Effector CD8-positive, alpha-beta T cell (primary cell): ENCODE measurements at regions not wholly inside any gene's neighbourhood (a gene's known extent, or its start where the extent isn't known, plus 50 kb on each side); places are given as distances from the start of the nearest gene placed in this dataset.

Experiments
- DNase-seq: peaks from one replicate; lab custom pipeline; 2025; lab: John Stamatoyannopoulos, UW

- no peak for DNase-seq
Observed at GRCh38 chr10:90403211-90404000, 454.4 kb downstream of the HTR7 start.

GRCh38 chr10:90407131-90407530, 450.7 kb downstream of the HTR7 start:
- no peak for DNase-seq

- DNase-seq = no peak
Observed at GRCh38 chr10:90407851-90408250, 450.0 kb downstream of the HTR7 start.

GRCh38 chr10:90412582-90412981, 445.3 kb downstream of the HTR7 start:
- DNase-seq = no peak

- DNase-seq = no peak
Observed at GRCh38 chr10:90413196-90413595, 444.6 kb downstream of the HTR7 start.

DNA sequence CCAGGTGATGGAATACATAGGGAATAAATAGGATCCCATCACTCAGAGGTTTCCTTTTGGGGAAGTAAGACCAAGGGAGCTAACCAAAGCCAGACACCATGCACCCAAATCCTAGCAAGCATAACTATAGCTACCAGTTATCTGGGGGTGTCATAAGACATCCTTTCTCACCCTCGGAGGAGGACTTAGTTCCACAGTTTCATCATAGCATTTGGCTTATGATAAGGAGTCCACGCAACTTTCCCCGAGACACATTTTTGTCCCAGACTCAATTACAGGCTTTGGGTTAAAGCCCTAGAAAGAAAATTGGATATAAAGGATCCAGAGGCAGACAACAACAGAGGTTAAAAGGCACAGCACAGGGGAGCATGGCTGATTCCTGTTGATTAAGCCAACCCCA, 442.9 kb downstream of the HTR7 start:
- DNase-seq = no peak

GRCh38 chr10:90417029-90417428, 440.8 kb downstream of the HTR7 start:
- no peak for DNase-seq

GRCh38 chr10:90417476-90418210, 440.2 kb downstream of the HTR7 start:
- no peak for DNase-seq

DNA sequence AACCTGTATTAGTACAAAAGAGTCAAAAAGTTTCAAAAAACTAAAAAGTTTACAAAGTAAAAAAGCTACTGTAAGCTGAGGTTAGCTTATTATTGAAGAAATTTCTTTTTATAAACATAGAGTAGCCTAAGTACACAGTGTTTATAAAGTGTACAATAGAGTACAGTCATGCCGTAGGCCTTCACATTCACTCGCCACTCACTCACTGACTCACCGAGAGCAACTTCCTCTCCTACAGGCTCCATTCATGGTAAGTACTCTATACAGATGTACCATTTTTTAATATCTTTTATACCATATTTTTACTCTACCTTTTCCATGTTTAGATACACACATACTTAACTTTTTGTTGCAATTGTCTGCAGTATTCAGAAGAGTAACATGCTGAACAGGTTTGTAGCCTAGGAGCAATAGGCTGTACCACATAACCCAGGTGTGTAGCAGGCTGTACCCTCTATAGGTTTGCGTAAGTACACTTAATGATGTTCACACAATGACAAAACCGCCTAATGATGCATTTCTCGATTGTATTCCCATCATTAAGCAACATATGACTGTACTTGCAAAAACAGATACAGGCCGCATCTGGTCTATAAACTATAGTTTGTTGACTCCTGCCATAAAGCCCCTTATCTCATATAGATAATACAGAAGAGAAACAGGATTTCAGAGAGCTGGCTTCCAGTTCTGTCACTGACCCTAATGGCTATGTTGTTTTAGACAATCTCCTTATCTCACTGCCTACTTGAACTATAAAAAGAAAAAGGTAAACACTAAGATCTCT, 438.8 kb downstream of the HTR7 start:
- DNase-seq = no peak

DNA sequence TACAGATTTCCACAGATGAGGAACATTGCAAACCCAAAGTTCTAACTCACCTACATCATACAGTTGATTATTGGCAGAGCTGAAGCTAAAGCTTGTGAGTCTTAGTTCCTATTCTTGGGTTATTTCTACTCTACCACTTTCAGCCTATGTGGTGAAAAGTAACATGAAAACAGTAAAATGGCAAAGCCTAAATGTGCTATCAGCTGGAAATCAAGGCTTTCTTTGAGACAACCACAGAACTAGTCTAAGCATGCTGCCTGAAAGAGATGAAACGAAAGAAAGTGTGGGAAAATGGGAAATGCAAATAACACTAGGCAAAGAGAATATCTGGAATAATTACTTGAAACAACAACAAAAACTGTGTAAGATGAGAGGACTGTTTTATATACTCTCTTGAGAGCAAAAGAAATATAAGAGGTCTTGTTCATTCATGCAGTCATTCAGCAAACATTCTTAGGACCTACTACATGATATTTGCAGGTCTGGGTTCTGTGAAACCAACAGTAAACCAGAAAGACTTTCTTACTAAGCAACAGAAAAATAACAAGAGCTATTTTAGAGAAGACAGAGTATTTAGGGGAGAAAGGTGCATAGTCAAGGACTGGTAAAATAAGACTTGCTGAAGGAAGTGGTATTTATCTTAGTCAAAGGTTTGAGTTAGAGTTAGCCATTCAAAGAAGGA, 437.1 kb downstream of the HTR7 start:
- no peak for DNase-seq

GRCh38 chr10:90421874-90422273, 436.0 kb downstream of the HTR7 start:
- no peak for DNase-seq

GRCh38 chr10:90424730-90425129, 433.1 kb downstream of the HTR7 start:
- no peak for DNase-seq

GRCh38 chr10:90430186-90430585, 427.7 kb downstream of the HTR7 start:
- DNase-seq = no peak

DNA sequence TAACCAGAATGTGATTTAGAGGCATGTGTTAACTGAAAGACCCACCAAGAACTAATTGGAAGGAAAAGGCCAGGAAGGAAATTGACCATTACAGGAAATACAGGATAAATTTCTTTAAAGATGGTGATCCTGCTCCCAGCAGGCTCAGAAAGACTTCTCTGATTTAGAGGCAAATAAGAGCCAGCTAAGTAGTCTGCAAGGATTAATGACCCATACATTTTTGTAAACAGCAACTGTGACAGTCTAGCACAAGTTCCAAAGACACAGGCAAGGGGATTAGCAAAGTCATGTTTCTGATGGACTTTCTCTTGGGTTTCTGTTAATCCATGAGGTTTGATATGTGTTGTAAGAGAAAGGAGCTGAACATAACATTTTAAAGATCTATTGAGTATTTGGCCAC, 425.0 kb downstream of the HTR7 start:
- no peak for DNase-seq

DNA sequence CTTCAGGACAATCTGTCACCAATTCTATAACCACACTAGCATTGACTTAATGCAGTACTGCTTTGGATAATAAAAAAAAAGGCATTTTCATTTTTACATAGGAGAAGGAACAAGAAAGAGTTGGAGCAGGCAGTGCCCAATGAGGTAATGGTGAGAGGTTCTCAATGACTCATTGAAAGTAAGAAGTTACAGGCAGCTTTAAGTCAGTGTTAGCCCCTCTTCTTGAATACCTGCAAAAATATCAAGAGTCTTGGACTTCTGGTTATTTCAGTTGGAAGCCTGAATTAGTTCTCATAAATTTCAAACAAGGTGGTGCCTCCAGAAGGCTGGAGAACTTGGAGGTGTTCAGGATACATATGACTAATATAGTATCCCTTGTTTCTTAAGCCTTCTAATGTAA, 422.5 kb downstream of the HTR7 start:
- no peak for DNase-seq

GRCh38 chr10:90437452-90437851, 420.4 kb downstream of the HTR7 start:
- no peak for DNase-seq

- DNase-seq = no peak
Observed at GRCh38 chr10:90440870-90441269, 417.0 kb downstream of the HTR7 start.

GRCh38 chr10:90443342-90443741, 414.5 kb downstream of the HTR7 start:
- no peak for DNase-seq

GRCh38 chr10:90447831-90448230, 410.0 kb downstream of the HTR7 start:
- no peak for DNase-seq

GRCh38 chr10:90450797-90451196, 407.0 kb downstream of the HTR7 start:
- no peak for DNase-seq

DNA sequence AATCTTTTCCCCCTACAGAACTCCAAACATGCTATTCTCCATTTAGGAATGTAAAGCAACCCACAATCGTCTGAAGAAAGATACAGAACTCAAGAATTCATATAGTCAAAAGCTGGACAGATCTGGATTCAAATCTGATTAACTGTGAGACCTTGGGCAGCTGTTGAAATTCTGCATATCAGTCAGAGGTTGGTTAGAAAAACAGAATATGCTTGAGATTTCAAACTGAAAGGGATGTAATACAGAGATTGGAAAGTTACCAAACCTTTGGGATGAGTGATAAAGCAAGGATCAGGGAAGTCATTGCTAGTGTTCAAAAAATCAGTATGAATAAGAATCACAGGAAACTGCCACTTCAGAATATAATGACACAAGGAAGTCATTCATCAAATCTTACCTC, 406.6 kb downstream of the HTR7 start:
- DNase-seq = no peak

DNA sequence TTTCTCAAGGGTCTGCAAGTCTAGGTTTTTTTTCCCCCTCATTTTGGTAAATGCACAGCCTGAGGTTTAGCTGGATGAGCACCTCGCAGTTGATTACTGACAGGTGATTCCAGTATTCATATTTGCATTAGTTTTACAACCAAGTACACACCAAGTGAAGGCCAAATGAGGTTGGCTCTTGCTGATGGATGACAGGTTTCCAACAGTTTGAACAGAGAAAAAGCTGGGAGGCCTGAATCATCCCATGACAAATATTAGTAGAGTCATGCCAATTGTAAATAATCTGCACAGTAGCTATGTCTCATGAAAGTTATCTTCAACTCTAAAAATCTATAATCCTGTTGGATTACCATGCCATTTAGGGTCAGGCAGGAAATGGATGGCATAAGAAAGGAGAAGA, 399.8 kb downstream of the HTR7 start:
- DNase-seq = no peak
